Skeletal muscle satellite cell (primary cell): ENCODE measurements at regions not wholly inside any gene's neighbourhood (a gene's known extent, or its start where the extent isn't known, plus 50 kb on each side); places are given as distances from the start of the nearest gene placed in this dataset.
"Not testable (repeated sequence)": the region's sequence is repeated elsewhere in the genome, so short reads cannot be mapped to it uniquely, and the experiment has no call there.

Experiments used
- H3K27me3 ChIP-seq: 2 replicates; pipeline ENCODE4 v1.7.0; 2013; ENCODE audit warnings: low read length; ENCODE audit not compliant: control insufficient read depth, insufficient read depth
- H3K36me3 ChIP-seq: 2 replicates; pipeline ENCODE4 v1.7.0; 2013; ENCODE audit warnings: mild to moderate bottlenecking, control low read depth, low read length; ENCODE audit not compliant: insufficient read depth
- H3K4me1 ChIP-seq: 2 replicates; pipeline ENCODE4 v1.7.0; 2013; ENCODE audit warnings: low read length; ENCODE audit not compliant: control insufficient read depth, insufficient read depth
- H3K4me2 ChIP-seq: 2 replicates; pipeline ENCODE4 v1.7.0; 2013; ENCODE audit warnings: mild to moderate bottlenecking, low read length
- H3K4me3 ChIP-seq: 2 replicates; pipeline ENCODE4 v1.7.0; 2013; ENCODE audit warnings: low read length
- H3K9ac ChIP-seq: 2 replicates; pipeline ENCODE4 v1.7.0; 2013; ENCODE audit warnings: mild to moderate bottlenecking, low read depth, low read length, moderate library complexity
- H3K9me3 ChIP-seq: replicated peaks from 2 replicates; pipeline ENCODE4 v1.7.0; 2013; ENCODE audit warnings: mild to moderate bottlenecking, control low read depth, low read length

- Histone ChIP-seq H3K4me1 (no peaks in the 10 kb centered on the region), H3K4me3 (no peak overlapping the region), H3K9me3 (no peaks in the 10 kb centered on the region), H3K4me2 (no peak overlapping the region), H3K9ac (no peak overlapping the region), H3K36me3 (no peaks in the 10 kb centered on the region), H3K27me3 (no peaks in the 10 kb centered on the region)
Observed at GRCh38 chr3:191566469-191566868, 105.5 kb downstream of the PYDC2 start.

GRCh38 chr3:191568206-191568605 lies 107.2 kb downstream of the PYDC2 start:
- H3K9ac ChIP-seq = no peak overlapping the region
- H3K4me1 ChIP-seq = no peaks in the 10 kb centered on the region
- H3K27me3 ChIP-seq = no peaks in the 10 kb centered on the region
- H3K36me3 ChIP-seq = no peaks in the 10 kb centered on the region
- no peak overlapping the region for H3K4me3 ChIP-seq
- H3K4me2 ChIP-seq = no peak overlapping the region
- H3K9me3 ChIP-seq = no peaks in the 10 kb centered on the region

GRCh38 chr3:191592105-191592504 lies 131.1 kb downstream of the PYDC2 start:
- H3K4me2 ChIP-seq = no peak overlapping the region
- no peak overlapping the region for H3K9ac ChIP-seq
- H3K9me3 ChIP-seq = no peaks in the 10 kb centered on the region
- no peak overlapping the region for H3K4me3 ChIP-seq
- H3K27me3 ChIP-seq = no peaks in the 10 kb centered on the region
- no peaks in the 10 kb centered on the region for H3K4me1 ChIP-seq
- no peaks in the 10 kb centered on the region for H3K36me3 ChIP-seq

GRCh38 chr3:191593486-191593885 lies 132.5 kb downstream of the PYDC2 start:
- Histone ChIP-seq H3K27me3 (no peaks in the 10 kb centered on the region), H3K4me1 (no peaks in the 10 kb centered on the region), H3K9ac (no peak overlapping the region), H3K36me3 (no peaks in the 10 kb centered on the region), H3K4me3 (no peak overlapping the region), H3K4me2 (no peak overlapping the region), H3K9me3 (no peaks in the 10 kb centered on the region)

GRCh38 chr3:191615511-191615910 lies 154.5 kb downstream of the PYDC2 start:
- not testable (repeated sequence) for H3K4me2 ChIP-seq

GRCh38 chr3:191624299-191624698 lies 163.3 kb downstream of the PYDC2 start:
- Histone ChIP-seq H3K4me1 (no peaks in the 10 kb centered on the region), H3K4me3 (no peak overlapping the region), H3K27me3 (no peaks in the 10 kb centered on the region), H3K9me3 (no peaks in the 10 kb centered on the region), H3K9ac (no peak overlapping the region), H3K4me2 (no peak overlapping the region), H3K36me3 (no peaks in the 10 kb centered on the region)

More at GRCh38 chr3:191615511-191615910, 154.5 kb downstream of the PYDC2 start:
- not testable (repeated sequence) for H3K4me3 ChIP-seq, H3K9ac ChIP-seq, H3K27me3 ChIP-seq, H3K9me3 ChIP-seq, H3K36me3 ChIP-seq, H3K4me1 ChIP-seq

- no peak overlapping the region for H3K4me3 ChIP-seq
- H3K9ac ChIP-seq = no peak overlapping the region
- no peaks in the 10 kb centered on the region for H3K9me3 ChIP-seq
- no peaks in the 10 kb centered on the region for H3K27me3 ChIP-seq
- no peak overlapping the region for H3K4me2 ChIP-seq
- H3K4me1 ChIP-seq = no peaks in the 10 kb centered on the region
- no peaks in the 10 kb centered on the region for H3K36me3 ChIP-seq
Observed at GRCh38 chr3:191627064-191627463, 166.1 kb downstream of the PYDC2 start.

GRCh38 chr3:191628571-191628970 lies 167.6 kb downstream of the PYDC2 start:
- Histone ChIP-seq H3K4me1 (no peaks in the 10 kb centered on the region), H3K4me3 (no peak overlapping the region), H3K36me3 (no peaks in the 10 kb centered on the region), H3K9me3 (no peaks in the 10 kb centered on the region), H3K4me2 (no peak overlapping the region), H3K27me3 (no peaks in the 10 kb centered on the region), H3K9ac (no peak overlapping the region)

- Histone ChIP-seq H3K36me3 (no peaks in the 10 kb centered on the region), H3K9me3 (no peaks in the 10 kb centered on the region), H3K9ac (no peak overlapping the region), H3K4me3 (no peak overlapping the region), H3K27me3 (no peaks in the 10 kb centered on the region), H3K4me1 (no peaks in the 10 kb centered on the region), H3K4me2 (no peak overlapping the region)
Observed at GRCh38 chr3:191631496-191631895, 170.5 kb downstream of the PYDC2 start.

- Histone ChIP-seq H3K4me1 (no peaks in the 10 kb centered on the region), H3K9me3 (no peaks in the 10 kb centered on the region), H3K4me3 (no peak overlapping the region), H3K36me3 (no peaks in the 10 kb centered on the region), H3K9ac (no peak overlapping the region), H3K4me2 (no peak overlapping the region), H3K27me3 (no peaks in the 10 kb centered on the region)
Observed at GRCh38 chr3:191634902-191635301, 173.9 kb downstream of the PYDC2 start.

- Histone ChIP-seq H3K27me3 (no peaks in the 10 kb centered on the region), H3K4me1 (no peaks in the 10 kb centered on the region), H3K9me3 (no peaks in the 10 kb centered on the region), H3K4me3 (no peak overlapping the region), H3K4me2 (no peak overlapping the region), H3K36me3 (no peaks in the 10 kb centered on the region), H3K9ac (no peak overlapping the region)
Observed at GRCh38 chr3:191637611-191638010, 176.6 kb downstream of the PYDC2 start.

- H3K4me1 ChIP-seq = no peaks in the 10 kb centered on the region
- H3K36me3 ChIP-seq = no peaks in the 10 kb centered on the region
- H3K4me2 ChIP-seq = no peak overlapping the region
- no peaks in the 10 kb centered on the region for H3K27me3 ChIP-seq
- no peaks in the 10 kb centered on the region for H3K9me3 ChIP-seq
- no peak overlapping the region for H3K9ac ChIP-seq
- no peak overlapping the region for H3K4me3 ChIP-seq
Observed at GRCh38 chr3:191641789-191642188, 180.8 kb downstream of the PYDC2 start.
